GM21528 (cell line): ENCODE measurements at regions not wholly inside any gene's neighbourhood (a gene's known extent, or its start where the extent isn't known, plus 50 kb on each side); places are given as distances from the start of the nearest gene placed in this dataset.

ENCODE experiments used
- ATAC-seq: cut with Tn5 transposase; IDR thresholded peaks from one replicate; pipeline ENCODE4 v1.9.1; 2021; ENCODE audit warnings: mild to moderate bottlenecking, moderate library complexity; ENCODE audit not compliant: unreplicated experiment, low FRiP score

DNA sequence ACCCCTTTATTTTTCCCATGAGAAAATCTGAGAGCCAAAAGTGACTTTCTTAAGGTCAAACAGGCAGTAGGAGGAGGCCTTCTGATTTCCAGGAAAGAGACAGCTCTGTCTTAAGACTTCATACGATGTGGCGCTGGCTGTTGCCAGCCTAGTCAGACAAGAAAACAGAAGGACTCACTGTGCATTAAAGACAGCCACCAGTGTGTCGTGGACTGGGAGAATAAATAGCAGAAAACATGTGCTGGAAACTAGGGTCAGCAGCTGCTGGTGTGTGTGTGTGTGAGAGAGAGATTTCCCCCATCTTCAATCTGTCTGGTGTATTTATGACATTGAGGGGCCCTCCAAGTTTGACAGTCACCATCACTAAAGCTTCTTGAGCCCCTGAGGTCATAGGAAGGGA is 708.6 kb upstream of the TMEM132C start:
- ATAC-seq = no peak

DNA sequence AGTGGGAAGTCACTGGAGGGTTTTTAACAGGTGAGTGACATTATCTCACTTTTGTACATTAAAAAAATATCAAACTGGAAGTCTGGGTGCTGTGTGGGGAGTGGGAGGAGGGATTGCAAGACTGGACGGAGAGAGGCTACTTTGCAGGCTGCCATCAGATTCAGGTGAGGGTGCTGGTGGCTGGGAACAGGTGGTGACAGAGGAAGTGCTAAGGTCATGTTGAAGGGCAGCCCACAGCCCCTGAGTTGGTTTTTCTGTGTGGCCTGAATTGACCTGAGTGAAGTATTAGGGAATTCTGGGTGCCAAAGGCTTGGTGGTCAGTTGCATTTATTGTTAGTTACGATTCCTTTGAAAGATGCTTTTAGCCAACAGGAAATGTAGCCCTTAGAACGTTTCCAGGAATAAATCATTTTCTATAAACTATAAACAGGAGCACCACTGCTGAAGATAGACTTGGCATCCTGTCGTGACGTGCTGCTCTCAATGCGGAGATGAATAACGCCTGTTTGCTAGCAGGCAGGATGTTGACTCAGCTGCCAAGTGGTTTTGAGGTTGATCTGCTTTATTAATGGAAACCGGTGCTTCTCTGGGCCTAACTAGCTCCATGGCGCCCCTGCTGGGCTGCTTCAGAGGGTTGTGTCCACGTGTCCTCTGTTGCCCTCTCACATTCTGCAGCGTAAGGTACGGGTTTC is 707.5 kb upstream of the TMEM132C start:
- ATAC-seq = no peak

DNA sequence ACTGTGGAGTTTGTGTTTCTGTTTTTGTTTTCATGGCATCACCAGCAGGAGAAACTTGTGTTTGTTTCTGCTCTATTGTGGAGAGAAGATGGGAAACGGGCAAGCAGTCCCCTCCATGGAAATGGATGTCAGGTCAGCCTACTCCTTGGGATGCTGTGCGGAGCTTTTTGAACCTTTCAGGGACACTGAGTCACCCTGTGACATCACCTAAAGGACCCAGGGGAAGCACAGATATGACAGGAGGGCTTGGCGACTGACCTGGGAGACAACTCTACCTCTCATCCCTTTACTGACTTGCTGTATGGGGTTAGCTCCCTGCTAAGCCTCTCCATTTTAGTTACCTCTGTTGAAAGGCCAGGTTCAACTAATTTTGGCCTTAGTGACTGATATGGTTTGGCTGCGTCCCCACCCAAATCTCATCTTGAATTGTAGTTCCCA is 706.9 kb upstream of the TMEM132C start:
- ATAC-seq = no peak

DNA sequence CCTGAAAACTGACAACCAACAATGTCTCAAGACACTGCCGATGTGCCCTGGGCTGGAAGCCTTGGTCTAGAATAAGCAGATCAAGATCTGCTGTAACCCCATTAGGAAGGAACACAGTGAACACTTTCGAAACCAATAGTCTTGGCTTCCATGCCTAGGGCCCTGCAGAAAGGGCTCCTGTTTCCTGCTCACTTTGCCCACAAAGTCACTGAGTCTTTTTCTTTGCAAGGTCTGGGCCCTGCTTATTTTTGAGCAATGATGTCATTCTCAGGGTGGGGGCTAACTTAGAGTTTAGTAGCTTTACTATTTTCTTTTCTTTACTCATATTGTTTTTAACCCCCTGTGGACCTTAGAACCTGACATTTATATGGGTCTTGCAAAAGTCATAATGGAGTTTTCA is 704.2 kb upstream of the TMEM132C start:
- ATAC-seq = no peak

DNA sequence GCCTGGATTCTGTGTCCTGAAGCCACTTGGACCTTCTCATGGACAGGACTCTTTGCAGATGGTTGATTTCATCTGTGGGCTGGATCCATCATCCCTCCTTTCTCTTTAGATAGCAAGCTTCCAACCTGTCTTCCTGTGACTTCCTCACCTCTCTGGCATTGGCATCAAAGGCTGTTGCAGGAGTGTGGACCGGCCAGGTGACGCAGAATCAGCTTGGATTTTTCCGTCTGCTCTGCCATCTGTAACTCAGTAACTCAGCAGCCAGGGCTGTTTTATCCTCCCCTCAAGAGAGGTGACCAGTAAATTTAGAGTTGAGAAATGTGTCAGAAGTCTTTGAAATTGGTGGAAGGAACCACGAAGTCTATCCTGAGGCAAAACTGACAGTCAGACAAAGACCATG is 701.7 kb upstream of the TMEM132C start:
- no peak for ATAC-seq

DNA sequence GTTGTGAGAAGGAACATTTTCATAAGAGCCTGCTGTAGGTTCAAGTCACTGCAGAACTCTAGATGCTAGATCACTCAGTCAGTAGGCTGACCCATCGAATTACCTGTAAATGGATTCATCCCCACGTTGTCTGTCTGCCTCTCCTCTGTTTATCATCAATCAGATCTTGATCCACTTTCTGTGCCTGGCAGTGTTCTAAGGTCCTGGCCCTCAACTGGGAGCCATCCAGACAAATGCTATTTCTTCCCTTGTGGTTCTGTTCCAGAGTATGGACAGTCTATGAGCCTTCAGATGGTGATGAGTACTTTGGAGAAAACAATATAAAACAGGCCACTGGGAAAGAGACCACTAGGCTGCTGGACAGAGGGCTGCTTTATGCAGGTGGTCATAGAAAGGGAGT is 699.4 kb upstream of the TMEM132C start:
- ATAC-seq = no peak

DNA sequence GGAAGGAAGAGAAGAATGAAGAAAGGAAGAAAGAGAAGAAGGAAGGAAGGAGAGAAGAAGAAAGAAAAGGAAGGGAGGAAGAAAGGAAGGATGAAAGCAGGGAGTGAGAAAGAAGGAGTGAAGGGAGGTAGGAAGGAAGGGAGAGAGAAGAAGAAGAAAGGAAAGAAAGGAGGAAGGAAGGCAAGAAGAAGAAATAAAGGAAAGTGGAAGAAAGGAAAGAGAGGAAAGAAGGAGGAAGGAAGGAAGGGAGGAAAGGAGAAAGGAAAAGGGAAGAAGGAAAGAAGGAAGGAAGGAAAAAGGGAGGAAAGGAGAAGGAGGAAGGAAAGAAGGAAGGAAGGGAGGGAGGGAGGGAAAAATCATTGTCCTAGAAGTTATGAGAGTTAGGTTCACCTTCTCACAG is 696.6 kb upstream of the TMEM132C start:
- ATAC-seq = no peak

DNA sequence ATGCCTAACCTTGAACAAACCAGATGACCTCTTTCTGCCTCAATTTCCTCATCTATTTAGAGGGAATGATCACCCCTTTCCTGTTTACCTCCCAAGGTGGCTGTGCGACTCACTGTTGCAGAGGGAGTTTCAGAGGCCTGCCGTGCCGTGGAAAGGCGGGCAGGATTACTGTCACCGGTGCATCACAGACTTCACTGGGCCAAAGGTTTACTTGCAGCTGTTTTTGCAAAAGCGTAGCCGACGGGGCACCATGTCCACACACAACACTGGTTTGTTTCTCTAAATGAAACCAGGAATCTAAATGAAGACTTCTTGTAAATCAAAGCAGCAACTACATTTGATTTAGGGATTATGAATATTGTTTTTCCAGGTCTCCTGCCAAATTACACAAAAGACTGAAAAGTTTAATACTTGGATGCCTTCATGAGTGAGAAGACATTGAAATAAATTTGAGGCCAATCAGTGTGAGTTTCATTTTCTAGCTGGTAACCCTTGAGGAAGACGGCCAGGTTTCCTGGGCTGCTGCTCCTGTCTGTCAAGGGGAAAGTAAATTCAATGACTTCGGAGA is 696.1 kb upstream of the TMEM132C start:
- ATAC-seq = no peak

DNA sequence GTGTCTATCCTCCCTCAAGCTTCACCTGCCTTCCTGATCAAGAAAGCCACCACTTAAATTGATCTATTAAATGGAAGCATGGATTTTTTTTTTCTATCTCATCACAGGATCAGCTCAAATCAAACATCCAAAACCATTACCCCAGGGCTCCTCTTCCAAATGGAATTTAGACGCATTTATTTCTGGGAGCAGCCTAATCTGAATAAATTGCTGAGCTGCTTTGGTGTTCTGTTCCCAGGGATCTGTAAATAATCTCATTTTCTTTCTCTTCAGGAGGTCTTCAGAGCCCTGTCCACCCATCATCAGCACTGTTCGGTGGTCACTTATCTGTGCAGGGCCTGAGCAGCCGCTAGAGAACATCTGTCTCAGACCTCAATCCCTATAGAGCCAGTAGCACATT is 695.4 kb upstream of the TMEM132C start:
- ATAC-seq = no peak

DNA sequence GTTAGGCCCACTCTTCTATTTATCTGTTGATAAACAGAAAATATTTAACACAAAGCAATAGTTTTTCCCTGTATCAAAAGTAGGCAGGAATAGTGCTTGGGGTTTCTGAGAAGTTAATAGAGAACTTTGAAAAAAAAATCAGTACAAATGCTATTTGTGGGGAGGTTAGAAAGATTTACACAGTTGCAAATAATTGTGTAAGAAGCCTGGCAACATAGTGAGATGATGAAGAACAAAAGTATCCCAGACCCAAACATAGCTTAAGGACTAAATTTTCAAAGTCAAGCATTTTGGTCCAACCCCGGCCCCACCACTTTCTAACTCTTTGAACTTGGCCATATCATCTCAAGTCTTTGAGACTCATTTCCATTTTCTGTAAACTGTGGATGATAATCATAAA is 687.5 kb upstream of the TMEM132C start:
- ATAC-seq = no peak

DNA sequence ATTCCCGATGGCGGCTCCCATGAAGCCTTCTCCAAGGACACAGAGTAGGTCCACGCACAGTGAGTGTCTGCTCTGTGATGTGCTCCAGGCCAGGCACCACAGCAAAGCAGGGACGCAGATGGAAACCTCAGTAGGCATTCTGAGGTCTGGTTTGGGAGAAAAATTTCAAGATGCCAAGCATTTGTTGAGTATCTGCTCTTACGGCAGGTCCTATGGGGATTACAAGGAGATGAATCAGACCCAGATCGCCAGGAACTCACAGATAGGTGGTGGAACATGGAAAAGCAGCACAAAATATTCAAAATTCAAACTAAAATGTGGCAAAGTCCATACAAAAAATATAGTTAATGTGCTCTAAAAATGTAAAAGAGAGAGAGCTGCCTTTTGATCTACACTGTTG is 684.9 kb upstream of the TMEM132C start:
- ATAC-seq = no peak

DNA sequence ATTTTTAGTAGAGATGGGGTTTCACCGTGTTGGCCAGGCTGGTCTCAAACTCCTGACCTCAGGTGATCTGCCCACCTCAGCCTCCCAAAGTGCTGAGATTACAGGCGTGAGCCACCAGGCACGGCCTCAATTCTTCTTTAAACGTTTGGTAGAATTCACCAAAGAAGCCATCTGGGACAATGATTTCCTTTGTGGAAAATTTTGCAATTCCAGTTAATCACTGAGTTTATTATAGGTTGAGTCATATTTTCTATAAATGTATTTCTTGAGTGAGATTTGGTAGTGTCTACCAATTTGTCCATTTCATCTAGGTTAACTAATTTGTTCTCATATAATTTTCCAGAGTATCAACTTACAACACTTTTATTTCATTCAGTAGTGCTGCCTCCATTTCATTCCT is 683.9 kb upstream of the TMEM132C start:
- ATAC-seq = no peak

DNA sequence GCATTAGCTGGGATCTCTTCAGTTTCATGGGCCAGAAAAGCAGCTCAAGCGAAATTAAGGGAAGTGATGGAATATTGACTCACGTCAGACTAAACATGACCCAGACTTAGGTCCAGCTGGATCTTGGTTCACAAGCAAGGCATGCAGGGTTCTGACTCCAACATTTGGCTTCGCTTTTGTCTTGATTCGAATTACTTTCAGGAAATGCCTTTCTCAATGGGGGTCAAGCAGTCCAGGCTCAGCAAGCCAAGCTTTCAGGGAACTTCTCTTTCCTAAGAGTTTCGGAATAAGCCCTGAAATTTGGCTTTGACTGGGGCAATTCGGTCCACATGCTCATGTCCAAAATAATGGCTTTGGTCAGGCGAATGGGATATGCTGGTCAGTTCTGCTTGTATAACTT is 678.7 kb upstream of the TMEM132C start:
- no peak for ATAC-seq

DNA sequence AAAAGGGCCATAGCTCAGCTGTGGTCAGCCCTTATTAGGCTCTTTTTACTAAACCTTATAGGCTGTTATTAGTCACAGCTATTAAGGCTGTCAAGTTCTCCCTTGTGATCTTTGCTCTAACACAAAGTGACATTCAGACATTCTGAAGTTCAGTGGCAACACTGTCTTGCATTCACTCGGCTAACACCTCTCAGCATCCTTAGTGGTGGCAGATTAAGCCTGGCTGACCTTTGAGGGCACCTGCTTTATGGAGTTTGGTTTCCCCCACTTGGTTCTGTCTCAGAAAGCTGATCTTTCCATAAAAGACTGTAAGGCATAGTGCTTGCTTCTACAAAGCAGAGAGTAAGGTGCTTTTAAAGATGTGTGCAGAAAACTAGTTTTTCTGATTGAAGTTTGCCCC is 677.4 kb upstream of the TMEM132C start:
- no peak for ATAC-seq

DNA sequence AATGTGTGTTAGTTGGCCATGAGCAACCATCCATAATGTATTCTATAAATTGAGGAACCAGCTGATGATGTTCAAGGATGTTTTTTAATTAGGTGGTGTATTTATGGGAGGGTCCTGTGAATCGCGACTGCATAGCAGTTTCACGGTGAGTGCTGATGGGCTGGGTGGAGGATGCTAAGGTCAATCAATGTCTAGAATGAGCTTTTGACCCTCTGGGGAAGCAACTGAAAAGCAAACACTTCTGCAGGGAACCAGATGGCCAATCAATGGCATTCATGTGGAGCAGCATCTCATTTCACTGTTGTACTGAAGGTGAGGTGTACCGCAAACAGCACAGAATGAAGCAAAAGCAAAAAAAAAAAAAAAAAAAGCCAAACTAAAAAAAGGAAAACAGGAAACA is 676.1 kb upstream of the TMEM132C start:
- ATAC-seq = no peak

DNA sequence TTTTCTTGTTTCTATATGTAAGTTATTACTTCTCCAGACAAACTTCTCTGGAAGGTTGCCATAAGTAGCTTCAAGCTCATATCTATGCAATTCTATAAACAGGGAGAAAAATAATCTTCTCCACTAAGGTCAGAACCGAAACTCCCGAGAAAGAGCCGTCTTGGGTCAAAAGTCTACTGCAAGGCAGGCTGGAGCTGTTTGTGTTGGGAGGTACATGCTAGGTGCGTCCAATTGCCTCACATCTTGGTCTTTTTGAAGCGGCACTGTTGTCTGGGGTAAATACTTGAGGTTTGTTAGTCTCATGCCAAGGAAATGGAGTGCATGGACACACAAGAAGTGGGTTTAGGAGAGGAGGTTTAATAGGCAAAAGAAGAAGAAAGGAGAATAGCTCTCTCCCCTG is 674.7 kb upstream of the TMEM132C start:
- no peak for ATAC-seq

DNA sequence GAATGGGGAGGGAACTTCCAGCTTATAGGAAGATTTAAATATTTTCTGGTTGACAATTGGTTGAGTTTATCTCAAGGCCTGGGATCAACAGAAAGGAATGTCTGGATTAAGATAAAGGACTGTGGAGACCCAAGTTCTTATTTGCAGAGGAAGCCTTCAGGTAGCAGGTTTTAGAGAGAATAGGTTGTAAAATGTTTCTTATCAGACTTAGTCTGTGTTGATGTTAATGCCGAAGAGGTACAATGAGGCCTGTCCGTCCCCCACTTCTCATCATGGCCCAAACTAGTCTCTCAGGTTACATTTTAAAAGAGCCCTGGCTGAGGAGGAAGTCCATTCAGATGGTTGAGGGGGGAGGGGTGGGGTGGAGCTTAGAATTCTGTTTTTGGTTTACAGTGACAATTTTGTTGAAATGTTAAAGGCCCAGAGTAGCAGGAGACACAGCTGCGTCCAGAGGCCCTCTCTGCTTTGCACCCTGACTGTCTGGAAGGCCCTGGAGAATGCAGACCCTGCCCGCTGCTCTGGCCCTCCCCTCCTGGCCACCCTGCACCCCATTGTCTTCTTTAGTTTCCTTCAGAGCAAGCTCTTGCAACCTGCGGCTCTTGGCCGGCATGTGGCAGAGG is 672.5 kb upstream of the TMEM132C start:
- ATAC-seq = no peak

DNA sequence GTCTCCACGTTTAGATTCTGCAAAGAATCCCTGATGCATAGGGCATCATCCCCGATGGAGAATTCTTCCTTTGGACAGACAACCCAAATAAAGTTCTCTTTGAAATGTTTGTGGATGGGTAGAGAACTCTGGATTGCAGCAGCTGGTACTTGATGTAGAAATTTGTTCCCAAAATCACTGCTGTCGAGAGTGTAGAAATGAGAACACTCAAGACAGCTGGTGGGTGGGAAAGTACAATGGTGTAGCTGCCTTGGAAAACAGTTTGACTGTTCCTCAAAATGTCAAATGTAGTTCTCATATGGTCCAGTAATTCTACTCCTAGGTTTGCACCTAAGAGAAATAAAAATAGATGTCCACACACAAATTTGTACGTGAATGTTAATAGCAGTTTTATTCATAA is 671.5 kb upstream of the TMEM132C start:
- ATAC-seq = no peak

DNA sequence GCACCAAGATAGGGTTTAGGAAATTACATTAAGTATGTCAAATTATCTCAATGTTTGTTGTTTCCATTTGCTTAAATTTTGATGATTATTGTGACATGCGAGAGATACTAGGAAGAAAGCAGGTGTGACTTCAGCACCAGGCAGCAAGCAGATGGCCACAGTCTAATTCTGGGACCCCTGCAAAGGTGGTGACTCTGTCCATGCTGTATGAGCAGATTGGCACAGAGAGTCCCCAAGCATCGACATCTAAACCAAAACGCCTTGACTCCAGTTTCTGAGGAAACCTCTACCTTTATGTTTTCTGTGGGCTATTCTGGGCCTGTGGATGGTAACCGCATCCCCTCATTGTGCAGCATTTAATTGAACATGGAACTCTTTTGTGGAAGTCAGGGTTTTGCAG is 670.1 kb upstream of the TMEM132C start:
- ATAC-seq = no peak

DNA sequence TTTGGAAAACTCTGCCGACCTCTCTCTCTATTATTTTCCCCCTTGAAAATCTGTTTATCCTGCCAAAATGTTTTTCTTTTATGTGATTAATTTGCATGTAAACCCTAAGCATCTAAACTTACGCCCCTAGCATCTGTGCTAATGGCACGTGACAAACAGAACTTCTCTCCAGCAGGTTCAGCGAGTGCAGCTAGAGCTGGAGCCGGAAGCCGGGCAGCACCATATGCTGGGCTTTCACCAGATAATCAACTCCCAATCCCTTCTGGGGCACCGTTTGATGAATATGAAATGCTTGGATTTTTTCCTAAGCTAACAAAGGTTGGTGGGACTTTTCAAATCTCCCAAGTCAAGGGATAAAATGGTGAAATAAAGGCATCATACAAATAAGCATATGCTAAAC is 667.5 kb upstream of the TMEM132C start:
- ATAC-seq = no peak

DNA sequence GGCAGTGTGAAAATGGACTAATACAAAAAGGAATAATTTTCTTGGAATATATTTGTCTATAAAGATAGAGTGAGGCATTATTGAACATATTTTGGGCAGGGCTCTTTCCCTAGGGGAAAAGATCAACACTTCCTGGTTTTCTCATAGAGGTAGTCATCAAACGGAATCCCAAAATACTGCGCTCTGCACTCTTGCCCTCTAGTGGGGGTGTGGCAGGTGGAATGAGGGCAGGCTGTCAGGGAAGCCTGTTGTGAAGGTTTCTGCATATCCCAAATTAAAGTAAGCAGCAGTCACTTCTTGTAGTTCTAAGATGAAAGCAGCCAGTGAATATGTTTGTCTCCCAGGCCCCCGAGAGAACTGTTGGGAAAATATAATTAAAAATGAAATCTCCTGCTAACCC is 666.8 kb upstream of the TMEM132C start:
- ATAC-seq = no peak

DNA sequence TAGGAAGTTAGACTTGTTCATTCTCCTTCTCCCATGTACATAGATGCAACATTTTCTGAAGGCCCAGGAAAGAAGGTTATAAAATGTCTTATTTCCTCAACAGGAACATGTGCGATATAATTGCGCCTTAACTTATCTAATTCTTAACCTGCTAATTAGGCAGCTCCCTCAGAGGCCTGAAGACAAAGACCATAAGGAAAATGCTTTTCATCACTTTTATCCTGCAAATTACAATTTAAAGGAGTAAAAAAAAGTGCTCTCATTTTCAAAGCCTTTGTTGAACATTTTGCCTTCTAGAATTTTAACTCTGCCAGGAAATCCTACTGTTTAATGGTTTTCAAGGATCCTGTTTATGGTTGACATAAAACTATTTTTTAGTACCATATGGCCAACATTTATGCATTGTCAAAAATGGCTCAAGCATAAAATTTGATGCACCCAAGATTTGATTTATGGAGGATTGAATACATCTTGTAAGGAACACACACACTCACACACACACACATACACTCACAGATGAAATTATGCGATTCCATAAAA is 660.4 kb upstream of the TMEM132C start:
- no peak for ATAC-seq
